Fibroblast of villous mesenchyme (primary cell): ENCODE measurements at regions not wholly inside any gene's neighbourhood (a gene's known extent, or its start where the extent isn't known, plus 50 kb on each side); places are given as distances from the start of the nearest gene placed in this dataset.

Experiments used
- DNase-seq: peaks from one replicate; pipeline ENCODE4 v3.0.0-alpha.2; 2010; ENCODE audit warnings: low read depth
- H3K4me3 ChIP-seq: 2 replicates; pipeline ENCODE4 v1.5.1; 2011; ENCODE audit warnings: low read depth, mild to moderate bottlenecking, low read length
- TF ChIP-seq, protein P1 (sequence below): IDR thresholded peaks from 2 replicates; pipeline ENCODE4 v1.5.1; 2012; ENCODE audit warnings: low read depth, mild to moderate bottlenecking, low read length; ENCODE audit not compliant: insufficient read depth

DNA sequence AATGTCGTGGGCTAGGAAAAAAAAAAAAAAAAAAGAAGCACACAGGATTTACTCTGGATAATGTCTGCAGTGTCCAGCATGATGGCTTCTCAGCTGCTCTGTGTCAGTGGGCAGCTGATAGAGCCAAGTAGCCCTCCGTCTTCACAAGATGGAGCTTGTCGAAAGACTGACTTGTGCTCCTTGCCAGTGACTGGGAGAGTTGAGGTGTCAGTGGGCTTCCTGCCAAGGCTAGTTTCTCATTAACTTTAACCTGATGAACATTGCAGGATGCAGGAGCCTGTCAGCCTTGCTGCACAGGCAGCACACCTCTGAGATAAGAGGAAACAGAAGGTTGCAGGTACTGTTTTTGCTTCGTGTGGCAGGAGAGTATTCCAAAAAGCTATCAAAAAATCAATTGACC, 171.4 kb upstream of the SGCD start:
- TF ChIP-seq, protein P1, sequence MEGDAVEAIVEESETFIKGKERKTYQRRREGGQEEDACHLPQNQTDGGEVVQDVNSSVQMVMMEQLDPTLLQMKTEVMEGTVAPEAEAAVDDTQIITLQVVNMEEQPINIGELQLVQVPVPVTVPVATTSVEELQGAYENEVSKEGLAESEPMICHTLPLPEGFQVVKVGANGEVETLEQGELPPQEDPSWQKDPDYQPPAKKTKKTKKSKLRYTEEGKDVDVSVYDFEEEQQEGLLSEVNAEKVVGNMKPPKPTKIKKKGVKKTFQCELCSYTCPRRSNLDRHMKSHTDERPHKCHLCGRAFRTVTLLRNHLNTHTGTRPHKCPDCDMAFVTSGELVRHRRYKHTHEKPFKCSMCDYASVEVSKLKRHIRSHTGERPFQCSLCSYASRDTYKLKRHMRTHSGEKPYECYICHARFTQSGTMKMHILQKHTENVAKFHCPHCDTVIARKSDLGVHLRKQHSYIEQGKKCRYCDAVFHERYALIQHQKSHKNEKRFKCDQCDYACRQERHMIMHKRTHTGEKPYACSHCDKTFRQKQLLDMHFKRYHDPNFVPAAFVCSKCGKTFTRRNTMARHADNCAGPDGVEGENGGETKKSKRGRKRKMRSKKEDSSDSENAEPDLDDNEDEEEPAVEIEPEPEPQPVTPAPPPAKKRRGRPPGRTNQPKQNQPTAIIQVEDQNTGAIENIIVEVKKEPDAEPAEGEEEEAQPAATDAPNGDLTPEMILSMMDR = no peak
- no peak for DNase-seq
- no peak overlapping the region for H3K4me3 ChIP-seq

- TF ChIP-seq, protein P1 = no peak
- DNase-seq = no peak
- no peak overlapping the region for H3K4me3 ChIP-seq
Observed at GRCh38 chr5:156164306-156164705, 162.7 kb upstream of the SGCD start.

GRCh38 chr5:156169495-156169894, 157.5 kb upstream of the SGCD start:
- no peak for DNase-seq
- no peak overlapping the region for H3K4me3 ChIP-seq
- TF ChIP-seq, protein P1 = no peak

GRCh38 chr5:156170351-156170961, 156.5 kb upstream of the SGCD start:
- H3K4me3 ChIP-seq = no peak overlapping the region
- TF ChIP-seq, protein P1 = no peak
- no peak for DNase-seq

GRCh38 chr5:156174225-156174624, 152.7 kb upstream of the SGCD start:
- no peak overlapping the region for H3K4me3 ChIP-seq
- no peak for DNase-seq
- TF ChIP-seq, protein P1 = no peak

DNA sequence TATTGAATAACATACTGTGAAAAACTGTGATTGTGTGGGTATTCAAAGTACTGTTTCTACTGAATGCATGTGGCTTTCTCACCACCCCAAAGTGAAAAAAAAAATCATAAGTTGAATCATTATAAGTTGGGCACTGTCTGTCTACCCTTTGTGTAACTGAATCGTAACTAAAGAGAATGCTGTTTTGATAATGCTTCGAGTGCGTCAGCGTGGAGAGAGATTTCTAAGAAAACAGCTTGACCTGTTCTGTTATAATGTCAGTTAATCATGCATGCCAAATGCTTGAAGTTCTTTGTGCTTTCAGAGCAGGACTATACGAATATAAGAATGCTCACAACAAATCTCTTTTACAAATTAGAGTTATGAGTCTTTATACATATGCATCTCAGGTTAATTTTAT, 148.8 kb upstream of the SGCD start:
- DNase-seq = no peak
- TF ChIP-seq, protein P1 = no peak
- no peak overlapping the region for H3K4me3 ChIP-seq

- TF ChIP-seq, protein P1 = no peak
- no peak overlapping the region for H3K4me3 ChIP-seq
- no peak for DNase-seq
Observed at GRCh38 chr5:156181656-156182055, 145.3 kb upstream of the SGCD start.
